ENCODE measurements at regions not wholly inside any gene's neighbourhood (a gene's known extent, or its start where the extent isn't known, plus 50 kb on each side); places are given as distances from the start of the nearest gene placed in this dataset.

DNA sequence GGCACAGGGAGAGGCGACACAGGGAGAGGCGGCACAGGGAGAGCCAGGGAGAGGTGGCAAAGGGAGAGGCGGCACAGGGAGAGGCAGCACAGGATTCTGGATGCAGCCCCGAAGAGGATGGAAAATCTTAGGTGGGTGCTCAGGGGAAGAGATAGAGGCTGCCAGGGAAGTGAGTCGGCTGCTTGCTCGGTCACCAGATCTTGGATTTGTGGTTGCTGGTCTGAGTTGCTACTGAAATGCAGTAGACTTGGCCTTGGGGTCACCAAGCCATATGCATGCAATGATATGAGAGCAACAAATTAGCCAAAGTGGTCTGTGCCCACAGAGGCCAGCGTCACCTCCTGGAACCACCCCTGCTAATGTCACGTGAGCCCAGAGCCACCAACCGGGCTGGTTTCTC lies 117.2 kb upstream of the SALL3 start:
- TF ChIP-seq, protein P1, sequence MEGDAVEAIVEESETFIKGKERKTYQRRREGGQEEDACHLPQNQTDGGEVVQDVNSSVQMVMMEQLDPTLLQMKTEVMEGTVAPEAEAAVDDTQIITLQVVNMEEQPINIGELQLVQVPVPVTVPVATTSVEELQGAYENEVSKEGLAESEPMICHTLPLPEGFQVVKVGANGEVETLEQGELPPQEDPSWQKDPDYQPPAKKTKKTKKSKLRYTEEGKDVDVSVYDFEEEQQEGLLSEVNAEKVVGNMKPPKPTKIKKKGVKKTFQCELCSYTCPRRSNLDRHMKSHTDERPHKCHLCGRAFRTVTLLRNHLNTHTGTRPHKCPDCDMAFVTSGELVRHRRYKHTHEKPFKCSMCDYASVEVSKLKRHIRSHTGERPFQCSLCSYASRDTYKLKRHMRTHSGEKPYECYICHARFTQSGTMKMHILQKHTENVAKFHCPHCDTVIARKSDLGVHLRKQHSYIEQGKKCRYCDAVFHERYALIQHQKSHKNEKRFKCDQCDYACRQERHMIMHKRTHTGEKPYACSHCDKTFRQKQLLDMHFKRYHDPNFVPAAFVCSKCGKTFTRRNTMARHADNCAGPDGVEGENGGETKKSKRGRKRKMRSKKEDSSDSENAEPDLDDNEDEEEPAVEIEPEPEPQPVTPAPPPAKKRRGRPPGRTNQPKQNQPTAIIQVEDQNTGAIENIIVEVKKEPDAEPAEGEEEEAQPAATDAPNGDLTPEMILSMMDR (conservative IDR thresholded peaks at IDR 0.05 in 1 of 2, IDR thresholded peaks at IDR 0.05 in 1 of 2; ENCODE audit: low read depth in 1 of 2, low read length in 2 of 2), result no peak
- no peak for TF ChIP-seq EZH2 (IDR thresholded peaks at IDR 0.05; ENCODE audit: low read length, missing control alignments)

All from fibroblast of lung (primary cell).